Fibroblast of pulmonary artery (primary cell): ENCODE measurements at regions not wholly inside any gene's neighbourhood (a gene's known extent, or its start where the extent isn't known, plus 50 kb on each side); places are given as distances from the start of the nearest gene placed in this dataset.
"Not testable (repeated sequence)": the region's sequence is repeated elsewhere in the genome, so short reads cannot be mapped to it uniquely, and the experiment has no call there.

Source experiments
- DNase-seq: peaks from one replicate; pipeline ENCODE4 v3.0.0-alpha.2; 2010; ENCODE audit warnings: low read depth
- H3K4me3 ChIP-seq: replicated peaks from 2 replicates; pipeline ENCODE4 v1.5.1; 2011; ENCODE audit warnings: low read depth, mild to moderate bottlenecking, control low read depth, low read length, moderate library complexity
- CTCF ChIP-seq: IDR thresholded peaks from 2 replicates; pipeline ENCODE4 v1.5.1; 2011; ENCODE audit warnings: mild to moderate bottlenecking, control low read depth, low read length, inconsistent platforms; ENCODE audit errors: missing control alignments

GRCh38 chr12:107598906-107599305 lies 86.7 kb upstream of the PWP1 start:
- H3K4me3 ChIP-seq, result no peak overlapping the region
- TF ChIP-seq CTCF, result no peak
- DNase-seq, result no peak

GRCh38 chr12:107600581-107601144 lies 84.9 kb upstream of the PWP1 start:
- no peak for TF ChIP-seq CTCF
- DNase-seq, result no peak
- no peak overlapping the region for H3K4me3 ChIP-seq

- TF ChIP-seq CTCF, result no peak
- no peak overlapping the region for H3K4me3 ChIP-seq
- no peak for DNase-seq
Observed at GRCh38 chr12:107602446-107602845, 83.2 kb upstream of the PWP1 start.

- DNase-seq, result no peak
- H3K4me3 ChIP-seq, result no peak overlapping the region
- TF ChIP-seq CTCF, result no peak
Observed at GRCh38 chr12:107605293-107605692, 80.3 kb upstream of the PWP1 start.

GRCh38 chr12:107607464-107608392 lies 77.9 kb upstream of the PWP1 start:
- no peak overlapping the region for H3K4me3 ChIP-seq
- TF ChIP-seq CTCF, result peak; percentile 96
- DNase-seq, result peak; percentile 82

GRCh38 chr12:107608779-107609178 lies 76.8 kb upstream of the PWP1 start:
- not testable (repeated sequence) for H3K4me3 ChIP-seq, DNase-seq

- TF ChIP-seq CTCF, result peak; percentile 89
- no peak overlapping the region for H3K4me3 ChIP-seq
- DNase-seq, result peak; percentile 55
Observed at GRCh38 chr12:107610021-107610859, 75.4 kb upstream of the PWP1 start.
